GM12878 (cell line): ENCODE measurements at regions not wholly inside any gene's neighbourhood (a gene's known extent, or its start where the extent isn't known, plus 50 kb on each side); places are given as distances from the start of the nearest gene placed in this dataset.
A peak's percentile ranks its signal among the peaks of the same experiment; 100 is the strongest.

ENCODE experiments used
- ATAC-seq: fragments of 200-7000 bp; cut with Tn5 transposase; 3 replicates; pipeline ENCODE4 v1.9.1; 2020; ENCODE audit warnings: mild to moderate bottlenecking, moderate library complexity
- BruUV-seq: library from RNA; stranded (reverse); fragments of 400-500 nt; replicated peaks from 2 replicates; lab custom pipeline; 2021; lab: Mats Ljungman, UMichigan
- CTCF ChIA-PET: fragments of 300-600 bp; sonication (Branson Sonifier 250); formaldehyde crosslinking; extraction: SDS; loops from one replicate; lab custom pipeline; 2021; ENCODE audit warnings: inconsistent platforms; lab: Yijun Ruan, JAX
- POLR2A ChIA-PET: fragments of 350-600 bp; formaldehyde crosslinking; extraction: SDS; loops from one replicate; lab custom pipeline; 2021; ENCODE audit warnings: inconsistent platforms; lab: Charles Lee
- RAD21 ChIA-PET: fragments of 300-600 bp; sonication (Branson Sonifier 250); formaldehyde crosslinking; loops from one replicate; lab custom pipeline; 2023; ENCODE audit warnings: antibody characterized with exemption; ENCODE audit not compliant: unreplicated experiment; lab: Charles Lee
- SMC1A ChIA-PET: fragments of 300-600 bp; sonication (Branson Sonifier 250); formaldehyde crosslinking; loops from one replicate; lab custom pipeline; 2023; ENCODE audit not compliant: unreplicated experiment, uncharacterized antibody; lab: Charles Lee
- DNase-seq: peaks from one replicate; pipeline ENCODE4 v3.0.0-alpha.2; 2011; ENCODE audit warnings: low read depth, low spot score
- FAIRE-seq: peaks from 3 replicates; lab custom pipeline; 2011; peaks lifted over from hg19 to GRCh38; lab: Jason Lieb, UNC
- H2AFZ ChIP-seq: 2 replicates; pipeline ENCODE4 v1.6.0; 2011; ENCODE audit warnings: low read depth, low read length, control low read depth; ENCODE audit not compliant: control insufficient read depth
- H3K27ac ChIP-seq: 2 replicates; pipeline ENCODE4 v1.5.1; 2011; ENCODE audit warnings: control low read depth; ENCODE audit not compliant: control insufficient read depth, insufficient read depth
- H3K27me3 ChIP-seq, 2 experiments: replicated peaks in 1 of 2; 2 replicates each; pipeline versions ENCODE4 v1.6.0 to v1.6.1; 2011; ENCODE audit warnings: low read length in 1 of 2; ENCODE audit not compliant: control insufficient read depth in 2 of 2, insufficient read depth in 2 of 2
- H3K36me3 ChIP-seq, 2 experiments: 2 replicates each; pipeline ENCODE4 v1.5.1; 2011; ENCODE audit warnings: low read length in 1 of 2; ENCODE audit not compliant: control insufficient read depth in 2 of 2, insufficient read depth in 2 of 2
- H3K4me1 ChIP-seq: 2 replicates; pipeline ENCODE4 v1.6.1; 2011; ENCODE audit warnings: mild to moderate bottlenecking, low read length, moderate library complexity, mixed read lengths; ENCODE audit not compliant: control insufficient read depth, insufficient read depth
- H3K4me2 ChIP-seq: 2 replicates; pipeline ENCODE4 v1.6.0; 2011; ENCODE audit warnings: control low read depth; ENCODE audit not compliant: control insufficient read depth, insufficient read depth
- H3K4me3 ChIP-seq: fragments of 200-600 bp; sonication (generic); 2 replicates; pipeline ENCODE4 v1.5.1; 2016
- H3K79me2 ChIP-seq: 2 replicates; pipeline ENCODE4 v1.6.0; 2011; ENCODE audit warnings: low read length; ENCODE audit not compliant: control insufficient read depth, insufficient read depth
- H3K9ac ChIP-seq: 2 replicates; pipeline ENCODE4 v1.8.0; 2011; ENCODE audit warnings: low read length, control low read depth, mixed read lengths; ENCODE audit not compliant: control insufficient read depth, insufficient read depth
- H3K9me3 ChIP-seq: replicated peaks from 3 replicates; pipeline ENCODE4 v1.5.1; 2011; ENCODE audit warnings: mild to moderate bottlenecking, low read length; ENCODE audit not compliant: control insufficient read depth, insufficient read depth
- H4K20me1 ChIP-seq: 2 replicates; pipeline ENCODE4 v1.6.0; 2011; ENCODE audit not compliant: control insufficient read depth, insufficient read depth
- IKZF1 ChIP-seq: fragments of 450-650 bp; conservative IDR thresholded peaks from 2 replicates; pipeline ENCODE4 v1.6.1; 2017; ENCODE audit warnings: antibody characterized with exemption, mild to moderate bottlenecking
- KLF5 ChIP-seq: fragments of 450-650 bp; IDR thresholded peaks from 2 replicates; pipeline ENCODE4 v1.6.1; 2014; ENCODE audit warnings: mild to moderate bottlenecking; ENCODE audit not compliant: partially characterized antibody
- MAX ChIP-seq: IDR thresholded peaks from 2 replicates; pipeline ENCODE4 v1.6.1; 2012; ENCODE audit warnings: low read depth, low read length, improper control_type of control experiment
- MXI1 ChIP-seq: fragments of 150-350 bp; IDR thresholded peaks from 2 replicates; pipeline ENCODE4 v1.6.1; 2011; ENCODE audit warnings: low read depth, mild to moderate bottlenecking, inconsistent platforms, low read length, improper control_type of control experiment
- PKNOX1 ChIP-seq: fragments of 450-650 bp; IDR thresholded peaks from 2 replicates; pipeline ENCODE4 v1.6.1; 2016; ENCODE audit warnings: mild to moderate bottlenecking
- SP1 ChIP-seq: IDR thresholded peaks from one replicate; pipeline ENCODE4 v1.6.1; 2011; ENCODE audit warnings: low read depth, low read length
- TCF12 ChIP-seq: IDR thresholded peaks from 2 replicates; pipeline ENCODE4 v1.6.1; 2011; ENCODE audit warnings: low read depth, mild to moderate bottlenecking, low read length
- ZBTB33 ChIP-seq: fragments of 450-650 bp; IDR thresholded peaks from 2 replicates; pipeline ENCODE4 v1.6.1; 2017; ENCODE audit warnings: mild to moderate bottlenecking
- ZSCAN29 ChIP-seq: fragments of 450-650 bp; IDR thresholded peaks from 2 replicates; pipeline ENCODE4 v1.6.1; 2017; ENCODE audit warnings: mild to moderate bottlenecking, moderate library complexity
- WGBS: methylation state at CpG from one replicate; pipeline ENCODE4 v1.1.6; 2016; ENCODE audit warnings: low lambda C conversion rate; ENCODE audit not compliant: insufficient replicate concordance, insufficient coverage; ENCODE audit errors: missing lambda C conversion rate; 5-methylcytosine and 5-hydroxymethylcytosine counted together
- in situ Hi-C: fragments of 300-500 bp; cut with MboI; formaldehyde crosslinking; loops from 9 replicates; pipeline ENCODE4 v1.14.3; 2018; ENCODE audit warnings: mixed read lengths
- intact Hi-C: fragments of 100-400 bp; cut with micrococcal nuclease; formaldehyde crosslinking; loops from one replicate; pipeline ENCODE4 v1.14.2; 2022; ENCODE audit not compliant: unreplicated experiment

GRCh38 chr4:98203332-98204235, 57.6 kb upstream of the RAP1GDS1 start (continued):
- peak; percentile 80 for TF ChIP-seq PKNOX1
- TF ChIP-seq MXI1: peak; percentile 57; the same call in 1 of the 2 replicates
- TF ChIP-seq ZSCAN29: no peak
- TF ChIP-seq IKZF1: 0 out of 2 replicates have a peak, but pooled peaks have one; percentile 19
- 0 out of 2 replicates have a peak, but pooled peaks have one; percentile 11 for TF ChIP-seq MAX
- TF ChIP-seq TCF12: no peak
- TF ChIP-seq ZBTB33: no peak

GRCh38 chr4:98202907-98203306, 58.3 kb upstream of the RAP1GDS1 start:
- Histone ChIP-seq H3K4me2 (peak overlapping the region; percentile 98), H2AFZ (no peak overlapping the region), H4K20me1 (no peaks in the 10 kb centered on the region), H3K4me3 (no peak overlapping the region), H3K9ac (no peak overlapping the region), H3K9me3 (peaks cover 2% of the 10 kb centered on the region; the same call in 1 of the 3 replicates), H3K27me3 (no peaks in the 10 kb centered on the region), H3K79me2 (no peaks in the 10 kb centered on the region), H3K4me1 (peaks cover 21% of the 10 kb centered on the region), H3K36me3 (no peaks in the 10 kb centered on the region)
- SMC1A ChIA-PET: interaction anchor here (0.7 to 1.7 kb wide), 3 partner anchors 58 to 726 kb away, joined by 3 read pairs; partner anchors contain the start of genes EIF4E and RAP1GDS1
- POLR2A ChIA-PET: interaction anchor here (1.7 kb wide), 1 partner anchor 60 kb away, joined by 3 read pairs; no protein-coding TSS in a partner anchor
- 4% methylated on average over 1 of the region's 1 CpG for WGBS
- FAIRE-seq: peak; percentile 23
- RAD21 ChIA-PET: no interaction called here
- TF ChIP-seq SP1: no peak
- no peak for TF ChIP-seq KLF5
- TF ChIP-seq, all 136 proteins: peak for 0
- ATAC-seq (no peak), DNase-seq (no peak)
- no peak overlapping the region; the same call in 1 of the 2 replicates for H3K27ac ChIP-seq
- CTCF ChIA-PET: no interaction called here
- in situ Hi-C loops: no loop called here
- intact Hi-C loops: no loop called here
- no TSS peak for BruUV-seq
